ENCODE measurements at regions not wholly inside any gene's neighbourhood (a gene's known extent, or its start where the extent isn't known, plus 50 kb on each side); places are given as distances from the start of the nearest gene placed in this dataset.
"Not testable (repeated sequence)": the region's sequence is repeated elsewhere in the genome, so short reads cannot be mapped to it uniquely, and the experiment has no call there.

DNA sequence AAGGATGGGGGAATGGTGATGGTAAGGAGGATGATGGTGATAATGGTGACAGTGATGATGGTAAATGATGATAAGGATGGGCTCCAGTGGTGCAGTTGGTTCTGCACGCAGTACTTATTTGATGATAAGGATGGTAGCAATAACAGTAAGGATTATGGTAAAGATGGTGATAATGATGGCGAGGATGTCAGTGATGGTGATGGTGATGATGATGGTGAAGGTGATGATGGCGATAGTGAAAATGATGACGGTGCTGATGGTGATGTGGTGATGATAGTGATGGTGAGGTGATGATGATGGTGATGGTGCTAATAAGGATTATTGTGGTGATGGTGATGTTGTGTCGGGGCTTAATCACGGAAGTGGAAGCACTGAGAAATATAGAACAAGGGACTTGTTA, 103.7 kb downstream of the C16orf95 start:
- Histone ChIP-seq H3K4me1 (ENCODE audit: control insufficient read depth in 2 of 2, insufficient read depth in 2 of 2, low read length in 2 of 2) (no peaks in the 10 kb centered on the region), H3K36me3 (ENCODE audit: control insufficient read depth in 2 of 2, insufficient read depth in 2 of 2, low read length in 1 of 2) (no peaks in the 10 kb centered on the region), H3K27ac (ENCODE audit: low read depth in 1 of 2, low read length in 1 of 2) (no peak overlapping the region), H3K27me3 (ENCODE audit: control insufficient read depth in 2 of 2, insufficient read depth in 1 of 2, low read length in 1 of 2) (no peaks in the 10 kb centered on the region), H3K9me3 (ENCODE audit: control insufficient read depth in 2 of 2, insufficient read depth in 1 of 2, low read length in 1 of 2) (no peaks in the 10 kb centered on the region), H3K4me3 (ENCODE audit: low read length in 2 of 2) (no peak overlapping the region)
- 98% methylated on average over 6 of the region's 6 CpGs for WGBS
- no peak for DNase-seq (ENCODE audit: low read depth in 6 of 9, low spot score in 9 of 9)

DNA sequence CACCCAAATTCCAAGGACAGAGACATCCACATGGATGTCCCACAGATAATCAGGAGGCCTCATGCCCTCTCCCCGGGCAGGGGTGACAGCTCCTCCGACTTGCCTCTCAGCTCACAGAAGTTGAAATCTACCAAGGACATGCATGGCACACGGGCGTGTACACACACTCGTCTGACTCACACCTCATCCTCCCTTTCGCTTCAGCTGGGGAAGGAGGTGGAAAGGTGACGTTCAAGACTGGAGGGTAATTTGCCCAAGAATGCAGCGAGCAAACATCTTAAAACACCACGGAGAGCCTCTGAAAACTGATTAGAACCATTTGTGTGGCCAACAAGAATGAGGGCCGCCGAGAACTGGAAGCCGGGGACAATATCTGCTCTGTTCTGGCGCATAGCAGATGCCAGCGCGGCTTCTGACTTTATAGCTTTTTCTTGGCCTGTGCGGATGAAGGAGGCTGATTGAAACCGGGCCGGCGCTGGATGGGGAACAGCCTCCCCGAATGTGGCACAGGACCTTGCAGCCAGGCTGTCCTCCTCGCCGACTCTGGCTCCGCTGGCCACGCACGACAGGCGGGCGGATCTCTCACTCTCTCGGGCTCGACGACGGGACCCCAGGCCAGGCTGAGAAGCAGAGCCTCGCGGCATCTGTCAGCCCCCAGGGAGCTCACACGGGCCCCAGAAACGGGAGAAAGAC, 100.9 kb downstream of the C16orf95 start:
- WGBS, result 87% methylated on average over 35 of the region's 35 CpGs
- Histone ChIP-seq H3K27me3 (ENCODE audit: control insufficient read depth in 2 of 2, insufficient read depth in 1 of 2, low read length in 1 of 2) (no peaks in the 10 kb centered on the region), H3K36me3 (ENCODE audit: control insufficient read depth in 2 of 2, insufficient read depth in 2 of 2, low read length in 1 of 2) (no peaks in the 10 kb centered on the region), H3K9me3 (ENCODE audit: control insufficient read depth in 2 of 2, insufficient read depth in 1 of 2, low read length in 1 of 2) (no peaks in the 10 kb centered on the region), H3K4me1 (ENCODE audit: control insufficient read depth in 2 of 2, insufficient read depth in 2 of 2, low read length in 2 of 2) (no peaks in the 10 kb centered on the region), H3K4me3 (ENCODE audit: low read length in 2 of 2) (no peak overlapping the region), H3K27ac (ENCODE audit: low read depth in 1 of 2, low read length in 1 of 2) (no peak overlapping the region)
- no peak for DNase-seq (ENCODE audit: low read depth in 6 of 9, low spot score in 9 of 9)

GRCh38 chr16:87216841-87217275, 100.3 kb downstream of the C16orf95 start:
- DNase-seq (ENCODE audit: low read depth in 6 of 9, low spot score in 9 of 9), result no peak
- H3K4me3 ChIP-seq (ENCODE audit: low read length in 2 of 2), result no peak overlapping the region
- no peaks in the 10 kb centered on the region for H3K9me3 ChIP-seq (ENCODE audit: control insufficient read depth in 2 of 2, insufficient read depth in 1 of 2, low read length in 1 of 2)
- H3K4me1 ChIP-seq (ENCODE audit: control insufficient read depth in 2 of 2, insufficient read depth in 2 of 2, low read length in 2 of 2), result no peaks in the 10 kb centered on the region
- no peak overlapping the region for H3K27ac ChIP-seq (ENCODE audit: low read depth in 1 of 2, low read length in 1 of 2)
- no peaks in the 10 kb centered on the region for H3K36me3 ChIP-seq (ENCODE audit: control insufficient read depth in 2 of 2, insufficient read depth in 2 of 2, low read length in 1 of 2)
- 94% methylated on average over 30 of the region's 30 CpGs for WGBS
- H3K27me3 ChIP-seq (ENCODE audit: control insufficient read depth in 2 of 2, insufficient read depth in 1 of 2, low read length in 1 of 2), result no peaks in the 10 kb centered on the region

DNA sequence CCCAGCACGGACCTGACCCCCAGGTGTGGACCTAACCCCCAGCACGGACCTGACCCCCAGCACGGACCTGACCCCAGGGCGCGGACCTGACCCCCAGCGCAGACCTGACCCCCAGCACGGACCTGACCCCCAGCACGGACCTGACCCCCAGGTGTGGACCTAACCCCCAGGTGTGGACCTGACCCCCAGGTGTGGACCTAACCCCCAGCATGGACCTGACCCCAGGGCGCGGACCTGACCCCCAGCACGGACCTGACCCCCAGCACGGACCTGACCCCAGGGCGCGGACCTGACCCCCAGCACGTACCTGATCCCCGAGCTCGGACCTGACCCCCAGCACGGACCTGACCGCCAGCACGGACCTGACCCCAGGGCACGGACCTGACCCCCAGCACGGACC, 99.4 kb downstream of the C16orf95 start:
- H3K9me3 ChIP-seq (ENCODE audit: control insufficient read depth in 2 of 2, insufficient read depth in 1 of 2, low read length in 1 of 2); H3K4me1 ChIP-seq (ENCODE audit: control insufficient read depth in 2 of 2, insufficient read depth in 2 of 2, low read length in 2 of 2); H3K27ac ChIP-seq (ENCODE audit: low read depth in 1 of 2, low read length in 1 of 2); DNase-seq (ENCODE audit: low read depth in 6 of 9, low spot score in 9 of 9); H3K36me3 ChIP-seq (ENCODE audit: control insufficient read depth in 2 of 2, insufficient read depth in 2 of 2, low read length in 1 of 2); H3K27me3 ChIP-seq (ENCODE audit: control insufficient read depth in 2 of 2, insufficient read depth in 1 of 2, low read length in 1 of 2); H3K4me3 ChIP-seq (ENCODE audit: low read length in 2 of 2): not testable (repeated sequence)
- WGBS, result 82% methylated on average over 22 of the region's 22 CpGs

DNA sequence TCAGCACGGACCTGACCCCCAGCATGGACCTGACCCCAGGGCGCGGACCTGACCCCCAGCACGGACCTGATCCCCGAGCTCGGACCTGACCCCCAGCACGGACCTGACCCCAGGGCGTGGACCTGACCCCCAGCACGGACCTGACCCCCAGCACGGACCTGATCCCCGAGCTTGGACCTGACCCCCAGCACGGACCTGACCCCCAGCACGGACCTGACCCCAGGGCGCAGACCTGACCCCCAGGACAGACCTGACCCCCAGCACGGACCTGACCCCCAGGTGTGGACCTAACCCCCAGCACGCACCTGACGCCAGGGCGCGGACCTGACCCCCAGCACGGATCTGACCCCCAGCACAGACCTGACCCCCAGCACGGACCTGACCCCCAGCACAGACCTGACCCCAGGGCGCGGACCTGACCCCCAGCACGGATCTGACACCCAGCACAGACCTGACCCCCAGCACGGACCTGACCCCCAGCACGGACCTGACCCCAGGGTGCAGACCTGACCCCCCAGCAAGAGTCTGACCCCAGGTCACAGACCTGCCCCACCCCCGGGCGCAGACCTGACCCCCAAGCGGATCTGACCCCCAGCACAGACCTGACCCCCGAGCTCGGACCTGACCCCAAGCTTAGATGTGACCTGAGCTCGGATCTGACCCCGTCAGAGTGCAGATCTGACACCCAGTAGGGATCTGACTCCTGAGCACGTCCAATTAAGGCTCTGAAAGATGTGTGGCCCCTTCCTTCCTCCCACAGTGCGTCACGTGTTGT, 98.7 kb downstream of the C16orf95 start:
- Histone ChIP-seq H3K9me3 (ENCODE audit: control insufficient read depth in 2 of 2, insufficient read depth in 1 of 2, low read length in 1 of 2) (no peaks in the 10 kb centered on the region), H3K4me1 (ENCODE audit: control insufficient read depth in 2 of 2, insufficient read depth in 2 of 2, low read length in 2 of 2) (no peaks in the 10 kb centered on the region), H3K27ac (ENCODE audit: low read depth in 1 of 2, low read length in 1 of 2) (no peak overlapping the region), H3K27me3 (ENCODE audit: control insufficient read depth in 2 of 2, insufficient read depth in 1 of 2, low read length in 1 of 2) (no peaks in the 10 kb centered on the region), H3K36me3 (ENCODE audit: control insufficient read depth in 2 of 2, insufficient read depth in 2 of 2, low read length in 1 of 2) (no peaks in the 10 kb centered on the region), H3K4me3 (ENCODE audit: low read length in 2 of 2) (no peak overlapping the region)
- DNase-seq (ENCODE audit: low read depth in 6 of 9, low spot score in 9 of 9), result no peak
- WGBS, result 80% methylated on average over 34 of the region's 36 CpGs

- no peaks in the 10 kb centered on the region for H3K36me3 ChIP-seq (ENCODE audit: control insufficient read depth in 2 of 2, insufficient read depth in 2 of 2, low read length in 1 of 2)
- WGBS, result 97% methylated on average over 15 of the region's 15 CpGs
These were observed 97.8 kb downstream of the C16orf95 start for GRCh38 chr16:87219287-87219909.

DNA sequence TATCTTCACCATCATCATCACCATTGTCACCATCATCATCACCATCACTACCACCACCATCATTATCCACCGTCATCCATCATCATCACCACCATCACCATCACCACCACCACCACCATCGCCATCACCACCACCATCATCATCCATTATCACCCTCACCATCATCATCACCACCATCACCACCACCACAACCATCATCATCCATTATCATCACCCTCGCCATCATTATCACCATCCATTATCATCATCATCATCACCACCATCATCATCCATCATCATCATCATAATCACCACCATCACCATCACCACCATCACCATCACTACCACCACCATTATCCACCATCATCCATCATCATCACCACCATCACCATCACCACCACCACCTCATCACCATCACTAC, 95.6 kb downstream of the C16orf95 start:
- DNase-seq (ENCODE audit: low read depth in 6 of 9, low spot score in 9 of 9), result no peak

More at GRCh38 chr16:87219287-87219909, 97.8 kb downstream of the C16orf95 start:
- Histone ChIP-seq H3K27ac (ENCODE audit: low read depth in 1 of 2, low read length in 1 of 2) (no peak overlapping the region), H3K4me1 (ENCODE audit: control insufficient read depth in 2 of 2, insufficient read depth in 2 of 2, low read length in 2 of 2) (no peaks in the 10 kb centered on the region), H3K4me3 (ENCODE audit: low read length in 2 of 2) (no peak overlapping the region), H3K9me3 (ENCODE audit: control insufficient read depth in 2 of 2, insufficient read depth in 1 of 2, low read length in 1 of 2) (no peaks in the 10 kb centered on the region), H3K27me3 (ENCODE audit: control insufficient read depth in 2 of 2, insufficient read depth in 1 of 2, low read length in 1 of 2) (no peaks in the 10 kb centered on the region)
- no peak for DNase-seq (ENCODE audit: low read depth in 6 of 9, low spot score in 9 of 9)

DNA sequence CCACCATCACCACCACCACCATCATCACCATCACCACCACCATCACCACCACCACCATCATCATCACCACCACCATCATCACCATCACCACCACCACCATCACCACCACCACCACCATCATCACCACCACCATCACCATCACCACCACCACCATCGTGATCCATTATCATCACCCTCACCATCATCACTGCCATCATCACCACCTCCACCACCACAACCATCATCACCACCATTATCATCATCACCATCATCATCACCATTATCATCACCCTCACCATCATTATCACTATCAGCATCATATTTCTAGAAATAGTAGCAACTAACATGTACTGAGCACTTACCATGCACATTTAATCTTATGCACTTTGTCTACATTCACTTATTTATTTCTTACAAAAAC, 94.9 kb downstream of the C16orf95 start:
- Histone ChIP-seq H3K4me3 (ENCODE audit: low read length in 2 of 2) (no peak overlapping the region), H3K9me3 (ENCODE audit: control insufficient read depth in 2 of 2, insufficient read depth in 1 of 2, low read length in 1 of 2) (no peaks in the 10 kb centered on the region), H3K27ac (ENCODE audit: low read depth in 1 of 2, low read length in 1 of 2) (no peak overlapping the region), H3K36me3 (ENCODE audit: control insufficient read depth in 2 of 2, insufficient read depth in 2 of 2, low read length in 1 of 2) (no peaks in the 10 kb centered on the region), H3K4me1 (ENCODE audit: control insufficient read depth in 2 of 2, insufficient read depth in 2 of 2, low read length in 2 of 2) (no peaks in the 10 kb centered on the region), H3K27me3 (ENCODE audit: control insufficient read depth in 2 of 2, insufficient read depth in 1 of 2, low read length in 1 of 2) (no peaks in the 10 kb centered on the region)
- 100% methylated on average over 1 of the region's 1 CpG for WGBS
- DNase-seq (ENCODE audit: low read depth in 6 of 9, low spot score in 9 of 9), result no peak

More for the DNA sequence above, 95.6 kb downstream of the C16orf95 start:
- 64% methylated on average over 3 of the region's 3 CpGs for WGBS
- no peaks in the 10 kb centered on the region for H3K36me3 ChIP-seq (ENCODE audit: control insufficient read depth in 2 of 2, insufficient read depth in 2 of 2, low read length in 1 of 2)
- H3K27ac ChIP-seq (ENCODE audit: low read depth in 1 of 2, low read length in 1 of 2), result no peak overlapping the region
- H3K4me1 ChIP-seq (ENCODE audit: control insufficient read depth in 2 of 2, insufficient read depth in 2 of 2, low read length in 2 of 2), result no peaks in the 10 kb centered on the region
- no peaks in the 10 kb centered on the region for H3K27me3 ChIP-seq (ENCODE audit: control insufficient read depth in 2 of 2, insufficient read depth in 1 of 2, low read length in 1 of 2)
- no peaks in the 10 kb centered on the region for H3K9me3 ChIP-seq (ENCODE audit: control insufficient read depth in 2 of 2, insufficient read depth in 1 of 2, low read length in 1 of 2)
- H3K4me3 ChIP-seq (ENCODE audit: low read length in 2 of 2), result no peak overlapping the region

DNA sequence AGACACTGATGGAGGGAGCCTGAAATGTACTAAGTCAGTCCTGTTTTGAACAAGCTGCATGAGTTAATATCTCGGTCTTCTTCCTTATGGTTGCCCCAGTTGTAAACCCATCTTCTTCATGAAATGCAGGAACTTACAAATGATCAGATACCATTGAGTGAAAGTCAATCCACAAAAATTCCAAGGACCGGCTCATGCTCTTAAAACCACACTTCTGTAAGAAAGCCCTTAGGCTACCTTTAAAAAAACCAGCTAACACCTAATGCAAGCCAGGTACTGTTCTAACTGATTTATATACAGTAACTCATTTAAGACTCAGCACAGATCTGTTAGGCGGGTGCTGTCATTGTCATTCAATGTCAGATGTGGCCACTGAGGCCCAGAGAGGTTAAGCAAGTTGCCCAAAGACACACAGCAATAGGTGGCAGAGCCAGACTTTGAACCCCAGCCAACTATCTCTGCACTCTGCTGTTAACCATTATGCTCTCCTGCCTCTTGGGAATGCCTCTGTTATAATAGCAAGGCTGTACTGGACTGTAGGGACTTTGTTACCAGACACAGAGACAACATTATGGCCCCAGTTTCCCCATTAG, 93.4 kb downstream of the C16orf95 start:
- Histone ChIP-seq H3K4me3 (ENCODE audit: low read length in 2 of 2) (no peak overlapping the region), H3K9me3 (ENCODE audit: control insufficient read depth in 2 of 2, insufficient read depth in 1 of 2, low read length in 1 of 2) (no peaks in the 10 kb centered on the region), H3K27ac (ENCODE audit: low read depth in 1 of 2, low read length in 1 of 2) (no peak overlapping the region), H3K36me3 (ENCODE audit: control insufficient read depth in 2 of 2, insufficient read depth in 2 of 2, low read length in 1 of 2) (no peaks in the 10 kb centered on the region), H3K4me1 (ENCODE audit: control insufficient read depth in 2 of 2, insufficient read depth in 2 of 2, low read length in 2 of 2) (no peaks in the 10 kb centered on the region), H3K27me3 (ENCODE audit: control insufficient read depth in 2 of 2, insufficient read depth in 1 of 2, low read length in 1 of 2) (no peaks in the 10 kb centered on the region)
- WGBS, result 92% methylated on average over 3 of the region's 3 CpGs
- no peak for DNase-seq (ENCODE audit: low read depth in 6 of 9, low spot score in 9 of 9)

Measured in thymus (tissue), 11 donors.